GM12878 (cell line): ENCODE measurements at regions not wholly inside any gene's neighbourhood (a gene's known extent, or its start where the extent isn't known, plus 50 kb on each side); places are given as distances from the start of the nearest gene placed in this dataset.
A peak's percentile ranks its signal among the peaks of the same experiment; 100 is the strongest.

Source experiments
- ATAC-seq: fragments of 200-7000 bp; cut with Tn5 transposase; 3 replicates; pipeline ENCODE4 v1.9.1; 2020; ENCODE audit warnings: mild to moderate bottlenecking, moderate library complexity
- BruUV-seq: library from RNA; stranded (reverse); fragments of 400-500 nt; replicated peaks from 2 replicates; lab custom pipeline; 2021; lab: Mats Ljungman, UMichigan
- CTCF ChIA-PET: fragments of 300-600 bp; sonication (Branson Sonifier 250); formaldehyde crosslinking; extraction: SDS; loops from one replicate; lab custom pipeline; 2021; ENCODE audit warnings: inconsistent platforms; lab: Yijun Ruan, JAX
- POLR2A ChIA-PET: fragments of 350-600 bp; formaldehyde crosslinking; extraction: SDS; loops from one replicate; lab custom pipeline; 2021; ENCODE audit warnings: inconsistent platforms; lab: Charles Lee
- RAD21 ChIA-PET: fragments of 300-600 bp; sonication (Branson Sonifier 250); formaldehyde crosslinking; loops from one replicate; lab custom pipeline; 2023; ENCODE audit warnings: antibody characterized with exemption; ENCODE audit not compliant: unreplicated experiment; lab: Charles Lee
- SMC1A ChIA-PET: fragments of 300-600 bp; sonication (Branson Sonifier 250); formaldehyde crosslinking; loops from one replicate; lab custom pipeline; 2023; ENCODE audit not compliant: unreplicated experiment, uncharacterized antibody; lab: Charles Lee
- DNase-seq: peaks from one replicate; pipeline ENCODE4 v3.0.0-alpha.2; 2011; ENCODE audit warnings: low read depth, low spot score
- FAIRE-seq: peaks from 3 replicates; lab custom pipeline; 2011; peaks lifted over from hg19 to GRCh38; lab: Jason Lieb, UNC
- H2AFZ ChIP-seq: 2 replicates; pipeline ENCODE4 v1.6.0; 2011; ENCODE audit warnings: low read depth, low read length, control low read depth; ENCODE audit not compliant: control insufficient read depth
- H3K27ac ChIP-seq: 2 replicates; pipeline ENCODE4 v1.5.1; 2011; ENCODE audit warnings: control low read depth; ENCODE audit not compliant: control insufficient read depth, insufficient read depth
- H3K27me3 ChIP-seq, 2 experiments: replicated peaks in 1 of 2; 2 replicates each; pipeline versions ENCODE4 v1.6.0 to v1.6.1; 2011; ENCODE audit warnings: low read length in 1 of 2; ENCODE audit not compliant: control insufficient read depth in 2 of 2, insufficient read depth in 2 of 2
- H3K36me3 ChIP-seq, 2 experiments: 2 replicates each; pipeline ENCODE4 v1.5.1; 2011; ENCODE audit warnings: low read length in 1 of 2; ENCODE audit not compliant: control insufficient read depth in 2 of 2, insufficient read depth in 2 of 2
- H3K4me1 ChIP-seq: 2 replicates; pipeline ENCODE4 v1.6.1; 2011; ENCODE audit warnings: mild to moderate bottlenecking, low read length, moderate library complexity, mixed read lengths; ENCODE audit not compliant: control insufficient read depth, insufficient read depth
- H3K4me2 ChIP-seq: 2 replicates; pipeline ENCODE4 v1.6.0; 2011; ENCODE audit warnings: control low read depth; ENCODE audit not compliant: control insufficient read depth, insufficient read depth
- H3K4me3 ChIP-seq: fragments of 200-600 bp; sonication (generic); 2 replicates; pipeline ENCODE4 v1.5.1; 2016
- H3K79me2 ChIP-seq: 2 replicates; pipeline ENCODE4 v1.6.0; 2011; ENCODE audit warnings: low read length; ENCODE audit not compliant: control insufficient read depth, insufficient read depth
- H3K9ac ChIP-seq: 2 replicates; pipeline ENCODE4 v1.8.0; 2011; ENCODE audit warnings: low read length, control low read depth, mixed read lengths; ENCODE audit not compliant: control insufficient read depth, insufficient read depth
- H3K9me3 ChIP-seq: replicated peaks from 3 replicates; pipeline ENCODE4 v1.5.1; 2011; ENCODE audit warnings: mild to moderate bottlenecking, low read length; ENCODE audit not compliant: control insufficient read depth, insufficient read depth
- H4K20me1 ChIP-seq: 2 replicates; pipeline ENCODE4 v1.6.0; 2011; ENCODE audit not compliant: control insufficient read depth, insufficient read depth
- ATF3 ChIP-seq: IDR thresholded peaks from 2 replicates; pipeline ENCODE4 v1.6.1; 2011; ENCODE audit warnings: low read depth, mild to moderate bottlenecking, low read length, moderate library complexity, borderline replicate concordance; ENCODE audit errors: extremely low read depth
- BCL3 ChIP-seq: IDR thresholded peaks from 2 replicates; pipeline ENCODE4 v1.6.1; 2011; ENCODE audit warnings: borderline replicate concordance, low read depth, mild to moderate bottlenecking, moderate library complexity, low read length; ENCODE audit not compliant: insufficient read depth, poor library complexity, severe bottlenecking
- CHD4 ChIP-seq: fragments of 200-600 bp; sonication (generic); IDR thresholded peaks from 2 replicates; pipeline ENCODE4 v1.6.1; 2016; ENCODE audit warnings: mild to moderate bottlenecking
- GATAD2B ChIP-seq: fragments of 450-650 bp; conservative IDR thresholded peaks from 2 replicates; pipeline ENCODE4 v1.6.1; 2017; ENCODE audit warnings: low read depth, mild to moderate bottlenecking, moderate library complexity
- NFXL1 ChIP-seq: fragments of 450-650 bp; IDR thresholded peaks from 2 replicates; pipeline ENCODE4 v1.6.1; 2017; ENCODE audit warnings: antibody characterized with exemption, mild to moderate bottlenecking, borderline replicate concordance
- NFYA ChIP-seq: IDR thresholded peaks from 2 replicates; pipeline ENCODE4 v1.6.1; 2011; ENCODE audit warnings: low read depth, mild to moderate bottlenecking, low read length, improper control_type of control experiment, borderline replicate concordance
- SP1 ChIP-seq: IDR thresholded peaks from one replicate; pipeline ENCODE4 v1.6.1; 2011; ENCODE audit warnings: low read depth, low read length
- ZNF384 ChIP-seq: IDR thresholded peaks from 2 replicates; pipeline ENCODE4 v1.6.1; 2012; ENCODE audit warnings: low read depth, mild to moderate bottlenecking, low read length, improper control_type of control experiment, borderline replicate concordance
- WGBS: methylation state at CpG from one replicate; pipeline ENCODE4 v1.1.6; 2016; ENCODE audit warnings: low lambda C conversion rate; ENCODE audit not compliant: insufficient replicate concordance, insufficient coverage; ENCODE audit errors: missing lambda C conversion rate; 5-methylcytosine and 5-hydroxymethylcytosine counted together
- in situ Hi-C: fragments of 300-500 bp; cut with MboI; formaldehyde crosslinking; loops from 9 replicates; pipeline ENCODE4 v1.14.3; 2018; ENCODE audit warnings: mixed read lengths
- intact Hi-C: fragments of 100-400 bp; cut with micrococcal nuclease; formaldehyde crosslinking; loops from one replicate; pipeline ENCODE4 v1.14.2; 2022; ENCODE audit not compliant: unreplicated experiment

- no peak for TF ChIP-seq GATAD2B
- no peak for TF ChIP-seq NFXL1
- no peak for TF ChIP-seq CHD4
- TF ChIP-seq SP1: no peak
- no peak for TF ChIP-seq NFYA
- no peak for TF ChIP-seq ATF3
These were observed 169.0 kb downstream of the SYK start (continued) for GRCh38 chr9:90970608-90971007.

- H3K4me1 ChIP-seq: peaks cover 13% of the 10 kb centered on the region
- TF ChIP-seq BCL3 (no peak), ZNF384 (peak; percentile 49; the same call in 1 of the 2 replicates)
- TF ChIP-seq, all 136 proteins: peak for 1
- ChIA-PET SMC1A (interaction anchor here (0.9 kb wide), 1 partner anchor 28 kb away, joined by 3 read pairs; no protein-coding TSS in a partner anchor), RAD21 (no interaction called here), CTCF (no interaction called here), POLR2A (no interaction called here)
- intact Hi-C loops: loop anchor here (2.0 kb wide), 1 partner anchor 47 kb away; no protein-coding TSS in a partner anchor
- WGBS: 8% methylated on average over 6 of the region's 6 CpGs
- no peak for FAIRE-seq
- DNase-seq: peak; percentile 30
- H3K9me3 ChIP-seq: no peaks in the 10 kb centered on the region
- no peak overlapping the region for H3K4me3 ChIP-seq
- no peaks in the 10 kb centered on the region for H3K36me3 ChIP-seq
- H4K20me1 ChIP-seq: no peaks in the 10 kb centered on the region
- H3K4me2 ChIP-seq: peak overlapping the region; percentile 63
- no peaks in the 10 kb centered on the region; a peak in 1 of 4 replicates for H3K27me3 ChIP-seq
- peak; percentile 64 for ATAC-seq
- H3K27ac ChIP-seq: 0 out of 2 replicates have a peak overlapping the region, but pooled peaks have one; percentile 14
- H2AFZ ChIP-seq: no peak overlapping the region
- no peak overlapping the region for H3K9ac ChIP-seq
- BruUV-seq: no TSS peak
- in situ Hi-C loops: no loop called here
- no peaks in the 10 kb centered on the region for H3K79me2 ChIP-seq
These were observed 170.4 kb downstream of the SYK start for GRCh38 chr9:90972057-90972456.
